CD4-positive, alpha-beta T cell treated with Interleukin-21 for 1 hour (primary cell): ENCODE measurements at regions not wholly inside any gene's neighbourhood (a gene's known extent, or its start where the extent isn't known, plus 50 kb on each side); places are given as distances from the start of the nearest gene placed in this dataset.
A peak's percentile ranks its signal among the peaks of the same experiment; 100 is the strongest.

Experiments
- DNase-seq: peaks from one replicate; pipeline ENCODE4 v3.0.0-alpha.2; 2020

- DNase-seq = peak; percentile 1
Observed at GRCh38 chrX:30504309-30504708, 73.3 kb downstream of the TASL start.

GRCh38 chrX:30495468-30495867 lies 82.1 kb downstream of the TASL start:
- DNase-seq = no peak

- DNase-seq = no peak
Observed at GRCh38 chrX:30493348-30493747, 84.2 kb downstream of the TASL start.

DNA sequence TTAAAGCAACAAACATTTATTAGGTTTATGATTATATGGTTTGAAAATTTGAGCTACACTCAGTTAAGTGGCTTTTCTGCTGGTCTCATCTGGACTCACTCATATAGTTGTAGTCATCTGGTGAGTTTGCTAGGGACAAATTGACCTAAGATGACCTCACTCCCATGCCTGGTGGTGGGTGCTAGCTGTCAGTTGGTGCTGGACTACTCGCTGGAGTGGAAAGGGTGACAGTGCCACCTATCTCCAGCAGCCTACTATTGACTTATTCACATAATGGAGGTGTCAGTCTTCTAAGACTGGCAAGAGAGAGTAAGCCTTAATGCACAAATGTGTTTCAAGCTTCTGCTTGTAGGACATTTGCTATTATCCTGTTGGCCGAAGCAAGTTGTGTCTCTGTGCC lies 88.2 kb downstream of the TASL start:
- no peak for DNase-seq

DNA sequence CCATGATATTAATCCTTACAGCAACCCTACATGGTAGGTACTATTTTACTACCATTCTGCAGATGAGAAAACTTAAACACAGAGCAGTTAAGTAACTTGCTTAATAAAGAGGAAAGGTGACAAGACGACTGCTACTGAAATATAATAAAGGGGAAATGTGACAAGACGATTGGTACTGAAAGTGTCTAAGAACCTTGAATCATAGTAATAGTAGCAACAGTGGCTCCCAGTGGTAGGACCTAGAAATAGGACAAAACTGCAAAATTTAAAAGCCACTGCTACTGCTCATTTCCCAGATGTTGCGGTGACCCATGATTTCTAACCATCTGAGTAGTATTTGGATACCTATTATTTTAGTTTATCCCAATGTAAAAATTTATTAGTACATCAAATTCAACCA lies 89.5 kb downstream of the TASL start:
- DNase-seq = no peak

DNA sequence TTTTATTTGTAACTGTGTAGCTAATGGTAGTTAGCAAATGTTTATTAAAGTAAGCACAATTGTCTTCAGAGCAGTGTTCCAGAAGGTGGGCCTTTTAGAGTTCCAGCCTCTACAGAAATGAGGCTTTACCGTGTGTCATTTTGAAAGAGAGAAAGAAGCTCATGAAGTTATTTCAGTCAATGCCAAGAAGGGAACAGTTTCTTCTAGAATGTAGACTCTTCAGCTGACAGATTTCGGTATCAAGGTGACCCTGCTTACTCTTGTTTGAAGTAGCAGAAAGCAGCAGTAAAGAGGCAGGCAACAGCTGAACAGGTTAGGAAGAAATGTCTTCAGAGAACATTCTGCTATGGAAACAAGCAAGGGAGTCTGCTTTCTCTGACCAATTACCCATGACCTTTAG lies 93.6 kb downstream of the TASL start:
- DNase-seq = no peak

- no peak for DNase-seq
Observed at GRCh38 chrX:30468471-30468870, 109.1 kb downstream of the TASL start.
